ENCODE measurements at regions not wholly inside any gene's neighbourhood (a gene's known extent, or its start where the extent isn't known, plus 50 kb on each side); places are given as distances from the start of the nearest gene placed in this dataset.
"Not testable (repeated sequence)": the region's sequence is repeated elsewhere in the genome, so short reads cannot be mapped to it uniquely, and the experiment has no call there.

- no peak for DNase-seq (ENCODE audit: low read depth in 2 of 3, low spot score in 1 of 3)
These were observed 183.7 kb downstream of the NRP2 start for GRCh38 chr2:205865905-205866441.

- DNase-seq (ENCODE audit: low read depth in 2 of 3, low spot score in 1 of 3) = no peak
These were observed 182.8 kb downstream of the NRP2 start for GRCh38 chr2:205865056-205865455.

GRCh38 chr2:205864491-205864890 lies 182.2 kb downstream of the NRP2 start:
- no peak for DNase-seq (ENCODE audit: low read depth in 2 of 3, low spot score in 1 of 3)

- DNase-seq (ENCODE audit: low read depth in 2 of 3, low spot score in 1 of 3) = not testable (repeated sequence)
These were observed 180.5 kb downstream of the NRP2 start for GRCh38 chr2:205862761-205863160.

- no peak for DNase-seq (ENCODE audit: low read depth in 2 of 3, low spot score in 1 of 3)
These were observed 178.6 kb downstream of the NRP2 start for GRCh38 chr2:205860885-205861284.

- DNase-seq (ENCODE audit: low read depth in 2 of 3, low spot score in 1 of 3) = no peak
These were observed 177.9 kb downstream of the NRP2 start for GRCh38 chr2:205860181-205860580.

- DNase-seq (ENCODE audit: low read depth in 2 of 3, low spot score in 1 of 3) = no peak
These were observed 176.7 kb downstream of the NRP2 start for GRCh38 chr2:205858881-205859441.

- no peak for DNase-seq (ENCODE audit: low read depth in 2 of 3, low spot score in 1 of 3)
These were observed 176.0 kb downstream of the NRP2 start for GRCh38 chr2:205858275-205858674.

- no peak for DNase-seq (ENCODE audit: low read depth in 2 of 3, low spot score in 1 of 3)
These were observed 175.4 kb downstream of the NRP2 start for GRCh38 chr2:205857520-205858237.

GRCh38 chr2:205852457-205852856 lies 170.2 kb downstream of the NRP2 start:
- DNase-seq (ENCODE audit: low read depth in 2 of 3, low spot score in 1 of 3) = no peak

GRCh38 chr2:205850611-205851010 lies 168.3 kb downstream of the NRP2 start:
- DNase-seq (ENCODE audit: low read depth in 2 of 3, low spot score in 1 of 3) = no peak

GRCh38 chr2:205850132-205850531 lies 167.8 kb downstream of the NRP2 start:
- DNase-seq (ENCODE audit: low read depth in 2 of 3, low spot score in 1 of 3) = no peak

GRCh38 chr2:205849136-205849535 lies 166.8 kb downstream of the NRP2 start:
- DNase-seq (ENCODE audit: low read depth in 2 of 3, low spot score in 1 of 3) = no peak

GRCh38 chr2:205848601-205849000 lies 166.3 kb downstream of the NRP2 start:
- no peak for DNase-seq (ENCODE audit: low read depth in 2 of 3, low spot score in 1 of 3)

Measured in stimulated activated CD4-positive, alpha-beta T cell treated with anti-CD3 and anti-CD28 coated beads, Interleukin-12 subunit alpha, Interleukin-12 subunit beta, amount 100 ng/mL, for 48 hours (primary cell).